RWPE2 (cell line): ENCODE measurements at regions not wholly inside any gene's neighbourhood (a gene's known extent, or its start where the extent isn't known, plus 50 kb on each side); places are given as distances from the start of the nearest gene placed in this dataset.
A peak's percentile ranks its signal among the peaks of the same experiment; 100 is the strongest.

Experiments
- ATAC-seq: fragments of 200-7000 bp; cut with Tn5 transposase; 3 replicates; pipeline ENCODE4 v1.9.1; 2021; ENCODE audit warnings: low read depth
- DNase-seq: peaks from one replicate; pipeline ENCODE4 v3.0.0-alpha.2; 2020; ENCODE audit warnings: low spot score
- H3K27ac ChIP-seq: fragments of 450-650 bp; 2 replicates; pipeline ENCODE4 v1.5.1; 2017; ENCODE audit warnings: mild to moderate bottlenecking; ENCODE audit not compliant: poor library complexity, severe bottlenecking
- H3K27me3 ChIP-seq: fragments of 250-450 bp; sonication (Bioruptor Pico); 2 replicates; pipeline ENCODE4 v1.5.1; 2021; ENCODE audit warnings: mild to moderate bottlenecking, moderate library complexity; ENCODE audit not compliant: insufficient read depth, poor library complexity, severe bottlenecking
- H3K36me3 ChIP-seq: fragments of 250-450 bp; sonication (Bioruptor Pico); 2 replicates; pipeline ENCODE4 v1.5.1; 2020; ENCODE audit warnings: low read depth, mild to moderate bottlenecking, moderate library complexity
- H3K4me1 ChIP-seq: fragments of 250-450 bp; sonication (Bioruptor Pico); 2 replicates; pipeline ENCODE4 v1.5.1; 2021; ENCODE audit warnings: mild to moderate bottlenecking, moderate library complexity; ENCODE audit not compliant: insufficient read depth, poor library complexity, severe bottlenecking
- H3K4me3 ChIP-seq: fragments of 250-450 bp; sonication (Bioruptor Pico); 2 replicates; pipeline ENCODE4 v1.5.1; 2021; ENCODE audit warnings: mild to moderate bottlenecking, moderate library complexity; ENCODE audit not compliant: severe bottlenecking
- H3K9me3 ChIP-seq: fragments of 250-450 bp; sonication (Bioruptor Pico); 2 replicates; pipeline ENCODE4 v1.5.1; 2021; ENCODE audit warnings: mild to moderate bottlenecking, moderate library complexity; ENCODE audit not compliant: severe bottlenecking
- CTCF ChIP-seq: fragments of 450-650 bp; IDR thresholded peaks from one replicate; pipeline ENCODE4 v1.5.1; 2017; ENCODE audit warnings: mild to moderate bottlenecking, moderate library complexity; ENCODE audit not compliant: poor library complexity, severe bottlenecking

GRCh38 chr7:94179466-94179865 is 175.3 kb upstream of the BET1 start:
- Histone ChIP-seq H3K27me3 (no peaks in the 10 kb centered on the region), H3K4me1 (peaks cover 23% of the 10 kb centered on the region), H3K4me3 (no peak overlapping the region), H3K27ac (no peak overlapping the region), H3K36me3 (no peaks in the 10 kb centered on the region), H3K9me3 (no peaks in the 10 kb centered on the region)
- no peak for TF ChIP-seq CTCF
- ATAC-seq: no peak
- no peak for DNase-seq

- Histone ChIP-seq H3K27ac (peak overlapping the region; percentile 97), H3K27me3 (no peaks in the 10 kb centered on the region), H3K4me3 (no peak overlapping the region), H3K9me3 (no peaks in the 10 kb centered on the region), H3K36me3 (no peaks in the 10 kb centered on the region), H3K4me1 (peaks cover 24% of the 10 kb centered on the region)
- TF ChIP-seq CTCF: no peak
- ATAC-seq (peak; percentile 45; the same call in 1 of the 3 replicates), DNase-seq (no peak)
These were observed 177.9 kb upstream of the BET1 start for GRCh38 chr7:94182066-94182465.

- Histone ChIP-seq H3K27ac (peak overlapping the region; percentile 97), H3K9me3 (no peaks in the 10 kb centered on the region), H3K36me3 (no peaks in the 10 kb centered on the region), H3K4me1 (peaks cover 24% of the 10 kb centered on the region), H3K27me3 (no peaks in the 10 kb centered on the region), H3K4me3 (no peak overlapping the region)
- DNase-seq: no peak
- TF ChIP-seq CTCF: no peak
- ATAC-seq: no peak
These were observed 178.6 kb upstream of the BET1 start for GRCh38 chr7:94182721-94183120.

GRCh38 chr7:94183289-94183749 is 179.2 kb upstream of the BET1 start:
- TF ChIP-seq CTCF: peak; percentile 27
- peak; percentile 97 for ATAC-seq
- H3K27ac ChIP-seq: peak overlapping the region; percentile 97
- peaks cover 24% of the 10 kb centered on the region for H3K4me1 ChIP-seq
- H3K9me3 ChIP-seq: no peaks in the 10 kb centered on the region
- no peak overlapping the region for H3K4me3 ChIP-seq
- no peaks in the 10 kb centered on the region for H3K36me3 ChIP-seq
- no peaks in the 10 kb centered on the region for H3K27me3 ChIP-seq
- no peak for DNase-seq

GRCh38 chr7:94183891-94184290 is 179.7 kb upstream of the BET1 start:
- Histone ChIP-seq H3K4me1 (peaks cover 24% of the 10 kb centered on the region), H3K27ac (peak overlapping the region; percentile 97), H3K27me3 (no peaks in the 10 kb centered on the region), H3K36me3 (no peaks in the 10 kb centered on the region), H3K9me3 (no peaks in the 10 kb centered on the region), H3K4me3 (no peak overlapping the region)
- ATAC-seq (no peak), DNase-seq (no peak)
- no peak for TF ChIP-seq CTCF
